SK-N-MC (cell line): ENCODE measurements at regions not wholly inside any gene's neighbourhood (a gene's known extent, or its start where the extent isn't known, plus 50 kb on each side); places are given as distances from the start of the nearest gene placed in this dataset.

Experiments used
- EZH2 ChIP-seq: fragments of 200-600 bp; sonication (generic); IDR thresholded peaks from one replicate; pipeline ENCODE4 v1.6.1; 2017; ENCODE audit warnings: antibody characterized with exemption
- FOXP2 ChIP-seq: optimal IDR thresholded peaks from 2 replicates; pipeline ENCODE3; 2011; ENCODE audit warnings: mild to moderate bottlenecking, moderate library complexity; ENCODE audit not compliant: insufficient read depth; ENCODE audit errors: extremely low read length, control extremely low read depth
- POLR2AphosphoS5 ChIP-seq: IDR thresholded peaks from 2 replicates; pipeline ENCODE4 v1.6.1; 2012; ENCODE audit warnings: mild to moderate bottlenecking, low read depth, low read length, borderline replicate concordance

- no peak for TF ChIP-seq POLR2AphosphoS5
- no peak for TF ChIP-seq EZH2
- no peak for TF ChIP-seq FOXP2
Observed at GRCh38 chr5:40006260-40006659, 581.5 kb upstream of the DAB2 start.
